Loucy (cell line): ENCODE measurements at regions not wholly inside any gene's neighbourhood (a gene's known extent, or its start where the extent isn't known, plus 50 kb on each side); places are given as distances from the start of the nearest gene placed in this dataset.

Experiments used
- CTCF ChIP-seq: fragments of 200-600 bp; sonication (generic); conservative IDR thresholded peaks from 2 replicates; pipeline ENCODE4 v1.5.1; 2014; ENCODE audit warnings: mild to moderate bottlenecking, antibody characterized with exemption, low read length
- EZH2phosphoT487 ChIP-seq: fragments of 200-600 bp; IDR thresholded peaks from 2 replicates; pipeline ENCODE4 v1.6.1; 2018; ENCODE audit warnings: antibody characterized with exemption, mild to moderate bottlenecking, moderate library complexity, borderline replicate concordance

- TF ChIP-seq CTCF (no peak), EZH2phosphoT487 (no peak)
Observed at GRCh38 chr6:27630727-27631608, 158.1 kb upstream of the ZNF184 start.
